H9 (cell line): ENCODE measurements at regions not wholly inside any gene's neighbourhood (a gene's known extent, or its start where the extent isn't known, plus 50 kb on each side); places are given as distances from the start of the nearest gene placed in this dataset.
"Not testable (repeated sequence)": the region's sequence is repeated elsewhere in the genome, so short reads cannot be mapped to it uniquely, and the experiment has no call there.

Experiments used
- DNase-seq: peaks from one replicate; pipeline ENCODE4 v3.0.0-alpha.2; 2017
- H2AFZ ChIP-seq: one replicate; pipeline ENCODE4 v1.6.1; 2013; ENCODE audit warnings: mild to moderate bottlenecking, low read length, control low read depth, moderate library complexity
- H2AK5ac ChIP-seq: 2 replicates; pipeline ENCODE4 v1.6.1; 2013; ENCODE audit warnings: low read length, control low read depth, mixed read lengths; ENCODE audit not compliant: insufficient read length
- H2BK120ac ChIP-seq: one replicate; pipeline ENCODE4 v1.6.1; 2013; ENCODE audit warnings: low read depth, mild to moderate bottlenecking, low read length, control low read depth, inconsistent platforms; ENCODE audit not compliant: poor library complexity, severe bottlenecking
- H2BK12ac ChIP-seq: 2 replicates; pipeline ENCODE4 v1.6.1; 2013; ENCODE audit warnings: low read length, control low read depth, mixed read lengths, low read depth; ENCODE audit not compliant: insufficient read length
- H2BK15ac ChIP-seq: 2 replicates; pipeline ENCODE4 v1.6.1; 2013; ENCODE audit warnings: low read depth, low read length, control low read depth
- H2BK20ac ChIP-seq: one replicate; pipeline ENCODE4 v1.6.1; 2013; ENCODE audit warnings: low read depth, mild to moderate bottlenecking, low read length, control low read depth, inconsistent platforms; ENCODE audit not compliant: poor library complexity, severe bottlenecking
- H2BK5ac ChIP-seq: 2 replicates; pipeline ENCODE4 v1.6.1; 2013; ENCODE audit warnings: low read length, control low read depth, mixed read lengths; ENCODE audit not compliant: insufficient read length
- H3K14ac ChIP-seq: 2 replicates; pipeline ENCODE4 v1.6.1; 2013; ENCODE audit warnings: low read length, control low read depth; ENCODE audit not compliant: insufficient read depth
- H3K18ac ChIP-seq: 2 replicates; pipeline ENCODE4 v1.6.1; 2013; ENCODE audit warnings: low read depth, mild to moderate bottlenecking, mixed read lengths, low read length, control low read depth; ENCODE audit not compliant: insufficient read length
- H3K23ac ChIP-seq: 2 replicates; pipeline ENCODE4 v1.6.1; 2013; ENCODE audit warnings: low read length, control low read depth, mixed read lengths, low read depth; ENCODE audit not compliant: insufficient read length
- H3K23me2 ChIP-seq: 2 replicates; pipeline ENCODE4 v1.6.1; 2013; ENCODE audit warnings: low read depth, mild to moderate bottlenecking, mixed read lengths, low read length, control low read depth; ENCODE audit not compliant: insufficient read length, poor library complexity, severe bottlenecking
- H3K27ac ChIP-seq: 2 replicates; pipeline ENCODE4 v1.5.1; 2013; ENCODE audit warnings: low read length, control low read depth, mixed read lengths, low read depth; ENCODE audit not compliant: insufficient read length
- H3K27me3 ChIP-seq: 2 replicates; pipeline ENCODE4 v1.6.1; 2013; ENCODE audit warnings: low read length, control low read depth, inconsistent platforms; ENCODE audit not compliant: insufficient read depth
- H3K4ac ChIP-seq: 2 replicates; pipeline ENCODE4 v1.6.1; 2013; ENCODE audit warnings: low read depth, mild to moderate bottlenecking, control low read depth, inconsistent platforms, low read length, moderate library complexity
- H3K4me1 ChIP-seq: 2 replicates; pipeline ENCODE4 v1.6.1; 2013; ENCODE audit warnings: low read length, control low read depth, inconsistent platforms; ENCODE audit not compliant: insufficient read depth
- H3K4me2 ChIP-seq: 2 replicates; pipeline ENCODE4 v1.6.1; 2013; ENCODE audit warnings: low read length, control low read depth, mixed read lengths; ENCODE audit not compliant: insufficient read length, insufficient read depth
- H3K56ac ChIP-seq: 2 replicates; pipeline ENCODE4 v1.6.1; 2013; ENCODE audit warnings: low read depth, mild to moderate bottlenecking, mixed read lengths, low read length, control low read depth; ENCODE audit not compliant: insufficient read length
- H3K79me1 ChIP-seq: 2 replicates; pipeline ENCODE4 v1.6.1; 2013; ENCODE audit warnings: low read depth, mild to moderate bottlenecking, moderate library complexity, low read length, control low read depth, inconsistent platforms; ENCODE audit not compliant: insufficient read depth, poor library complexity, severe bottlenecking
- H3K79me2 ChIP-seq: 2 replicates; pipeline ENCODE4 v1.6.1; 2013; ENCODE audit warnings: low read length, control low read depth, inconsistent platforms; ENCODE audit not compliant: insufficient read depth
- H3K9ac ChIP-seq: 2 replicates; pipeline ENCODE4 v1.6.1; 2013; ENCODE audit warnings: low read length, control low read depth, mixed read lengths; ENCODE audit not compliant: insufficient read length; ENCODE audit errors: extremely low read depth
- H3K9me3 ChIP-seq: one replicate; pipeline ENCODE4 v1.6.1; 2013; ENCODE audit warnings: low read depth, low read length, inconsistent platforms; ENCODE audit not compliant: control insufficient read depth
- H3T11ph ChIP-seq: one replicate; pipeline ENCODE4 v1.6.1; 2013; ENCODE audit warnings: mild to moderate bottlenecking, low read length, control low read depth, inconsistent platforms
- H4K20me1 ChIP-seq: one replicate; pipeline ENCODE4 v1.6.1; 2013; ENCODE audit not compliant: control insufficient read depth, insufficient read length, insufficient read depth
- H4K5ac ChIP-seq: 2 replicates; pipeline ENCODE4 v1.6.1; 2013; ENCODE audit warnings: low read depth, mild to moderate bottlenecking, mixed read lengths, low read length, control low read depth; ENCODE audit not compliant: insufficient read length
- H4K8ac ChIP-seq: replicated peaks from 2 replicates; pipeline ENCODE4 v1.6.1; 2013; ENCODE audit warnings: low read length, control low read depth, mixed read lengths, low read depth; ENCODE audit not compliant: insufficient read length
- H4K91ac ChIP-seq: 2 replicates; pipeline ENCODE4 v1.6.1; 2013; ENCODE audit warnings: low read depth, mild to moderate bottlenecking, moderate library complexity, mixed read lengths, low read length, control low read depth; ENCODE audit not compliant: insufficient read length
- H3K27ac Mint-ChIP-seq, 3 experiments: 2 replicates in 2 of 3; 3 replicates in 1 of 3; pipeline ENCODE4 v1.8.0; 2020 to 2021; ENCODE audit warnings: mixed read lengths in 3 of 3, mild to moderate bottlenecking in 1 of 3, moderate library complexity in 1 of 3
- H3K27me3 Mint-ChIP-seq: 2 replicates; pipeline ENCODE4 v1.8.0; 2021; ENCODE audit warnings: low read depth, mild to moderate bottlenecking, moderate library complexity, mixed read lengths
- H3K36me3 Mint-ChIP-seq, 3 experiments: 2 replicates in 2 of 3; 3 replicates in 1 of 3; pipeline ENCODE4 v1.8.0; 2020 to 2021; ENCODE audit warnings: low read depth in 3 of 3, mixed read lengths in 3 of 3; ENCODE audit not compliant: insufficient read depth in 1 of 3
- H3K4me1 Mint-ChIP-seq, 2 experiments: 2 replicates each; pipeline ENCODE4 v1.8.0; 2020; ENCODE audit warnings: mixed read lengths in 2 of 2
- H3K4me3 Mint-ChIP-seq, 2 experiments: 2 replicates in 1 of 2; 3 replicates in 1 of 2; pipeline ENCODE4 v1.8.0; 2020 to 2021; ENCODE audit warnings: mild to moderate bottlenecking in 2 of 2, mixed read lengths in 2 of 2, moderate library complexity in 1 of 2
- H3K9me3 Mint-ChIP-seq, 2 experiments: 2 replicates in 1 of 2; 3 replicates in 1 of 2; pipeline ENCODE4 v1.8.0; 2020; ENCODE audit warnings: mild to moderate bottlenecking in 2 of 2, mixed read lengths in 2 of 2, moderate library complexity in 1 of 2
- WGBS: extraction: QIAGEN DNeasy Blood & Tissue Kit; methylation state at CpG from one replicate; pipeline ENCODE4 v1.1.7; 2013; ENCODE audit warnings: missing lambda C conversion rate, low lambda C conversion rate, mixed read lengths; ENCODE audit not compliant: insufficient read length; ENCODE audit errors: extremely low coverage; 5-methylcytosine and 5-hydroxymethylcytosine counted together
- TF ChIP-seq, protein P1 (sequence below): fragments of 200-600 bp; sonication (generic); conservative IDR thresholded peaks from 3 replicates; pipeline ENCODE4 v1.8.0; 2021; ENCODE audit warnings: antibody characterized with exemption, mild to moderate bottlenecking

DNA sequence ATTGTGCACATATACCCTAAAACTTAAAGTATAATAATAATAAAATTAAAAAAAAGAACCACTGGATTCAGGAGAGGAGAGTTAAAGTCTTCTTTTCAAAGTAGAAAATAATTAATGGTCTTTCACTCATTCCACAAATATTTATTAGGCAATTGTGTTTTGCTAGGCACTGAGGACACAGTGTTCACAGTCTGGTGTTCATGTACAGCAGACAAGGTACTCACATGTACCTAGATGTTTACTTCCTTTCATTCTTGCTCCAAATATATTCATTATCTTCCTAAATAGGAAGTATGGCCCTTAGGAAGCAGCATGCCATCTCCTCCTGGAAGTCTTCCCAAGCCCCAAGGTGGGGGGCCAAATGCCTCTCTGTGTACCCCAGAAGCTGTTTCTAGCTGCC is 265.0 kb downstream of the NPHP4 start:
- H2AFZ ChIP-seq: no peak overlapping the region
- no peak overlapping the region for H3K14ac ChIP-seq
- H3K4me3 Mint-ChIP-seq: no peak overlapping the region
- H3K23me2 ChIP-seq: no peaks in the 10 kb centered on the region
- no peak overlapping the region for H4K91ac ChIP-seq
- H2BK15ac ChIP-seq: no peak overlapping the region
- no peaks in the 10 kb centered on the region for H3K79me1 ChIP-seq
- H3K56ac ChIP-seq: no peak overlapping the region
- no peak overlapping the region; a peak in 1 of 7 replicates for H3K27ac Mint-ChIP-seq
- H4K20me1 ChIP-seq: no peaks in the 10 kb centered on the region
- H3T11ph ChIP-seq: no peak overlapping the region
- H2BK12ac ChIP-seq: no peak overlapping the region
- H3K36me3 Mint-ChIP-seq: no peaks in the 10 kb centered on the region; a peak in 1 of 7 replicates
- H3K23ac ChIP-seq: no peak overlapping the region
- H3K9ac ChIP-seq: no peak overlapping the region
- H3K79me2 ChIP-seq: no peaks in the 10 kb centered on the region
- DNase-seq: no peak
- peaks cover 9 to 14% of the 10 kb centered on the region in 2 experiments for H3K4me1 Mint-ChIP-seq
- H3K18ac ChIP-seq: no peak overlapping the region
- H3K4ac ChIP-seq: no peak overlapping the region
- peaks cover 3% of the 10 kb centered on the region; the same call in 1 of the 2 replicates for H3K4me1 ChIP-seq
- TF ChIP-seq, protein P1, sequence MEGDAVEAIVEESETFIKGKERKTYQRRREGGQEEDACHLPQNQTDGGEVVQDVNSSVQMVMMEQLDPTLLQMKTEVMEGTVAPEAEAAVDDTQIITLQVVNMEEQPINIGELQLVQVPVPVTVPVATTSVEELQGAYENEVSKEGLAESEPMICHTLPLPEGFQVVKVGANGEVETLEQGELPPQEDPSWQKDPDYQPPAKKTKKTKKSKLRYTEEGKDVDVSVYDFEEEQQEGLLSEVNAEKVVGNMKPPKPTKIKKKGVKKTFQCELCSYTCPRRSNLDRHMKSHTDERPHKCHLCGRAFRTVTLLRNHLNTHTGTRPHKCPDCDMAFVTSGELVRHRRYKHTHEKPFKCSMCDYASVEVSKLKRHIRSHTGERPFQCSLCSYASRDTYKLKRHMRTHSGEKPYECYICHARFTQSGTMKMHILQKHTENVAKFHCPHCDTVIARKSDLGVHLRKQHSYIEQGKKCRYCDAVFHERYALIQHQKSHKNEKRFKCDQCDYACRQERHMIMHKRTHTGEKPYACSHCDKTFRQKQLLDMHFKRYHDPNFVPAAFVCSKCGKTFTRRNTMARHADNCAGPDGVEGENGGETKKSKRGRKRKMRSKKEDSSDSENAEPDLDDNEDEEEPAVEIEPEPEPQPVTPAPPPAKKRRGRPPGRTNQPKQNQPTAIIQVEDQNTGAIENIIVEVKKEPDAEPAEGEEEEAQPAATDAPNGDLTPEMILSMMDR: no peak
- H2AK5ac ChIP-seq: no peak overlapping the region
- H3K9me3 Mint-ChIP-seq: peaks cover 0 to 2% of the 10 kb centered on the region in 2 experiments; a peak in 1 of 5 replicates
- H3K27me3 Mint-ChIP-seq: peaks cover 3% of the 10 kb centered on the region
- H2BK20ac ChIP-seq: no peak overlapping the region
- H2BK5ac ChIP-seq: no peak overlapping the region
- no peak overlapping the region for H3K27ac ChIP-seq
- H4K8ac ChIP-seq: no peak overlapping the region
- H3K9me3 ChIP-seq: no peaks in the 10 kb centered on the region
- H3K4me2 ChIP-seq: no peak overlapping the region
- H4K5ac ChIP-seq: no peak overlapping the region
- no peak overlapping the region for H2BK120ac ChIP-seq
- no peaks in the 10 kb centered on the region for H3K27me3 ChIP-seq

DNA sequence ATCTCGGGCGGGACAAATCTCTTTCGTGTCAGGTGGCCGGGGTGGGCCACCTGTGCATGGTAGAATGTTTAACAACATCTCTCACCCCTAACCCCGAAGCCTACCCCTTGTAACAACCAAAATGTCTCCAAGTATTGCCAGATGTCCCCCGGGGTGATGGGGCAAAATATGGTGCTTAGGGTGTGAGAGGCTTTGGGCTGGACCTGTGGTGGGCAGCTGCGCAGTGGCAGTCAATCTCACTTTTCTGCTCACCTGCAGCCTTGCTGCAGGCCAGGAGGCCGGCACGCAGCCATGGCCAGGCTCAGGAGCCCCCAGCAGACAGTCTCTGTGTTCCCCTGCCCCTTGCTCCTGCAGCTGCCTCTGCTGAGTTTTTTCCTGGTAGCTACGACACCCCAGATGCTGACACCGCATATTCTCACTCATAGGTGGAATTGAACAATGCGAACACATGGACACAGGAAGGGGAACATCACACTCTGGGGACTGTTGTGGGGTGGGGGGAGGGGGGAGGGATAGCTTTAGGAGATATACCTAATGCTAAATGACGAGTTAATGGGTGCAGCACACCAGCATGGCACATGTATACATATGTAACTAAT is 265.5 kb downstream of the NPHP4 start:
- H3K27ac ChIP-seq, H3T11ph ChIP-seq, H3K36me3 Mint-ChIP-seq, H4K20me1 ChIP-seq, H3K4ac ChIP-seq, H3K23ac ChIP-seq, H3K9ac ChIP-seq, H4K8ac ChIP-seq, H3K4me2 ChIP-seq, H2BK120ac ChIP-seq, H2AFZ ChIP-seq, H3K18ac ChIP-seq, H2BK20ac ChIP-seq, H2BK15ac ChIP-seq, H3K4me1 ChIP-seq, H3K23me2 ChIP-seq, H3K4me3 Mint-ChIP-seq, H3K79me2 ChIP-seq, H3K56ac ChIP-seq, DNase-seq, H2AK5ac ChIP-seq, H3K9me3 ChIP-seq, H3K14ac ChIP-seq, H3K9me3 Mint-ChIP-seq, H4K5ac ChIP-seq, H2BK12ac ChIP-seq, H4K91ac ChIP-seq, H3K27me3 ChIP-seq, H3K27me3 Mint-ChIP-seq, H3K79me1 ChIP-seq, H2BK5ac ChIP-seq: not testable (repeated sequence)
- no CpG with 5 or more reads among the region's 13 CpGs for WGBS
- Mint-ChIP-seq H3K4me1 (peaks cover 9 to 14% of the 10 kb centered on the region in 2 experiments), H3K27ac (peak overlapping the region in 1 of 3 experiments; percentile 52; a peak in 1 of 7 replicates)
